Natural killer cell (primary cell): ENCODE measurements at regions not wholly inside any gene's neighbourhood (a gene's known extent, or its start where the extent isn't known, plus 50 kb on each side); places are given as distances from the start of the nearest gene placed in this dataset.
"Not testable (repeated sequence)": the region's sequence is repeated elsewhere in the genome, so short reads cannot be mapped to it uniquely, and the experiment has no call there.

Experiments used
- ATAC-seq, 3 donors: fragments of 150-1000 bp in 2 of 3; fragments of 200-7000 bp in 1 of 3; cut with Tn5 transposase; 1 replicate in 1 of 3; 2 replicates in 2 of 3; pipeline ENCODE4 v1.10.0; 2021; ENCODE audit warnings: mild to moderate bottlenecking in 2 of 3, moderate library complexity in 2 of 3
- DNase-seq, 2 donors: peaks; one replicate each; pipeline versions ENCODE4 v3.0.0 to v3.0.0-alpha.2; 2013 to 2021; ENCODE audit warnings: mixed read lengths in 1 of 2
- H3K27ac ChIP-seq: one replicate; pipeline ENCODE4 v1.5.1; 2013; ENCODE audit warnings: mild to moderate bottlenecking, low read length
- H3K27me3 ChIP-seq: one replicate; pipeline ENCODE4 v1.6.1; 2013; ENCODE audit warnings: low read length; ENCODE audit not compliant: control insufficient read depth, insufficient read depth
- H3K36me3 ChIP-seq: one replicate; pipeline ENCODE4 v1.6.1; 2013; ENCODE audit warnings: low read length; ENCODE audit not compliant: control insufficient read depth, insufficient read depth
- H3K4me1 ChIP-seq: one replicate; pipeline ENCODE4 v1.6.1; 2013; ENCODE audit warnings: low read length; ENCODE audit not compliant: control insufficient read depth, insufficient read depth
- H3K4me3 ChIP-seq: one replicate; pipeline ENCODE4 v1.5.1; 2013; ENCODE audit warnings: low read length
- H3K9me3 ChIP-seq: one replicate; pipeline ENCODE4 v1.6.1; 2013; ENCODE audit warnings: low read length; ENCODE audit not compliant: control insufficient read depth, insufficient read depth
- H3K27ac Mint-ChIP-seq, 2 donors: one replicate each; pipeline ENCODE4 v1.8.0; 2022; ENCODE audit warnings: mild to moderate bottlenecking in 2 of 2, mixed read lengths in 2 of 2, moderate library complexity in 1 of 2
- H3K27me3 Mint-ChIP-seq, 2 donors: one replicate each; pipeline ENCODE4 v1.8.0; 2022; ENCODE audit warnings: low read depth in 2 of 2, mixed read lengths in 2 of 2
- H3K36me3 Mint-ChIP-seq: one replicate; pipeline ENCODE4 v1.8.0; 2022; ENCODE audit warnings: mixed read lengths
- H3K4me1 Mint-ChIP-seq, 2 donors: one replicate each; pipeline ENCODE4 v1.8.0; 2022; ENCODE audit warnings: mixed read lengths in 2 of 2
- H3K4me3 Mint-ChIP-seq: one replicate; pipeline ENCODE4 v1.8.0; 2022; ENCODE audit warnings: mild to moderate bottlenecking, moderate library complexity, mixed read lengths
- H3K9me3 Mint-ChIP-seq, 2 donors: one replicate each; pipeline ENCODE4 v1.8.0; 2022; ENCODE audit warnings: mixed read lengths in 2 of 2
- WGBS: methylation state at CpG from one replicate; pipeline ENCODE4 v1.1.7; 2013; ENCODE audit warnings: missing lambda C conversion rate; ENCODE audit not compliant: insufficient coverage; 5-methylcytosine and 5-hydroxymethylcytosine counted together
- intact Hi-C: fragments of 100-400 bp; cut with micrococcal nuclease; formaldehyde crosslinking; loops from one replicate; pipeline ENCODE4 v1.14.2; 2022

- H3K36me3 ChIP-seq, H3K27me3 Mint-ChIP-seq, H3K9me3 Mint-ChIP-seq, H3K36me3 Mint-ChIP-seq, ATAC-seq, H3K27me3 ChIP-seq, DNase-seq, H3K27ac Mint-ChIP-seq, H3K9me3 ChIP-seq, H3K27ac ChIP-seq, H3K4me3 ChIP-seq, H3K4me1 Mint-ChIP-seq, H3K4me1 ChIP-seq, H3K4me3 Mint-ChIP-seq, intact Hi-C loops: not testable (repeated sequence)
- no CpG with 5 or more reads among the region's 5 CpGs for WGBS
Measured at GRCh38 chr15:21749173-21749572, 128.4 kb downstream of the POTEB start.

- H3K27me3 ChIP-seq, H3K27ac ChIP-seq, H3K36me3 ChIP-seq, H3K4me3 Mint-ChIP-seq, ATAC-seq, H3K36me3 Mint-ChIP-seq, H3K4me1 Mint-ChIP-seq, H3K27me3 Mint-ChIP-seq, H3K4me3 ChIP-seq, H3K9me3 Mint-ChIP-seq, DNase-seq, H3K4me1 ChIP-seq, H3K27ac Mint-ChIP-seq, intact Hi-C loops, H3K9me3 ChIP-seq: not testable (repeated sequence)
- WGBS, result no CpG with 5 or more reads among the region's 8 CpGs
Measured at GRCh38 chr15:21744245-21744915, 133.2 kb downstream of the POTEB start.

GRCh38 chr15:21742067-21742466 lies 135.5 kb downstream of the POTEB start:
- H3K4me3 Mint-ChIP-seq, intact Hi-C loops, H3K4me1 Mint-ChIP-seq, H3K27ac ChIP-seq, H3K36me3 ChIP-seq, H3K27ac Mint-ChIP-seq, ATAC-seq, H3K4me1 ChIP-seq, H3K27me3 ChIP-seq, DNase-seq, H3K9me3 ChIP-seq, H3K27me3 Mint-ChIP-seq, H3K4me3 ChIP-seq, H3K36me3 Mint-ChIP-seq, H3K9me3 Mint-ChIP-seq: not testable (repeated sequence)
- WGBS, result no CpG with 5 or more reads among the region's 16 CpGs

- H3K4me1 Mint-ChIP-seq, H3K4me1 ChIP-seq, intact Hi-C loops, H3K36me3 ChIP-seq, H3K27me3 Mint-ChIP-seq, H3K27ac ChIP-seq, H3K4me3 Mint-ChIP-seq, DNase-seq, H3K9me3 ChIP-seq, H3K27me3 ChIP-seq, H3K27ac Mint-ChIP-seq, H3K36me3 Mint-ChIP-seq, ATAC-seq, H3K4me3 ChIP-seq, H3K9me3 Mint-ChIP-seq: not testable (repeated sequence)
- no CpG with 5 or more reads among the region's 7 CpGs for WGBS
Measured at GRCh38 chr15:21738003-21738402, 139.5 kb downstream of the POTEB start.

- H3K4me3 Mint-ChIP-seq, result not testable (repeated sequence)
Measured at GRCh38 chr15:21736443-21736842, 141.1 kb downstream of the POTEB start.

GRCh38 chr15:21735837-21736236 lies 141.7 kb downstream of the POTEB start:
- H3K4me3 Mint-ChIP-seq, H3K27ac ChIP-seq, H3K36me3 ChIP-seq, H3K9me3 Mint-ChIP-seq, intact Hi-C loops, H3K27ac Mint-ChIP-seq, H3K4me1 ChIP-seq, H3K27me3 Mint-ChIP-seq, H3K9me3 ChIP-seq, H3K4me1 Mint-ChIP-seq, H3K4me3 ChIP-seq, H3K27me3 ChIP-seq, DNase-seq, H3K36me3 Mint-ChIP-seq: not testable (repeated sequence)
- ATAC-seq, result peak; percentile 74 to 81 (median 75)
- WGBS, result no CpG with 5 or more reads among the region's 1 CpG

More at GRCh38 chr15:21736443-21736842, 141.1 kb downstream of the POTEB start:
- H3K4me1 ChIP-seq, DNase-seq, H3K36me3 Mint-ChIP-seq, H3K27me3 ChIP-seq, H3K27ac Mint-ChIP-seq, H3K9me3 Mint-ChIP-seq, intact Hi-C loops, H3K27ac ChIP-seq, H3K4me1 Mint-ChIP-seq, H3K36me3 ChIP-seq, H3K4me3 ChIP-seq, H3K9me3 ChIP-seq, H3K27me3 Mint-ChIP-seq: not testable (repeated sequence)
- peak in 2 of 3 donors; percentile 9 to 40 for ATAC-seq
- WGBS, result no CpG with 5 or more reads among the region's 3 CpGs

- ATAC-seq, result peak; percentile 42 to 53 (median 46)
- H3K9me3 Mint-ChIP-seq, DNase-seq, H3K27ac Mint-ChIP-seq, H3K27me3 Mint-ChIP-seq, H3K27ac ChIP-seq, H3K27me3 ChIP-seq, H3K4me1 ChIP-seq, intact Hi-C loops, H3K36me3 Mint-ChIP-seq, H3K4me3 Mint-ChIP-seq, H3K4me1 Mint-ChIP-seq, H3K36me3 ChIP-seq, H3K9me3 ChIP-seq, H3K4me3 ChIP-seq: not testable (repeated sequence)
- WGBS, result no CpG with 5 or more reads among the region's 7 CpGs
Measured at GRCh38 chr15:21735368-21735767, 142.2 kb downstream of the POTEB start.

- H3K27ac ChIP-seq, H3K4me1 ChIP-seq, H3K4me3 ChIP-seq, H3K27ac Mint-ChIP-seq, H3K27me3 Mint-ChIP-seq, intact Hi-C loops, H3K9me3 Mint-ChIP-seq, H3K9me3 ChIP-seq, H3K4me1 Mint-ChIP-seq, DNase-seq, H3K4me3 Mint-ChIP-seq, H3K36me3 ChIP-seq, H3K36me3 Mint-ChIP-seq, H3K27me3 ChIP-seq: not testable (repeated sequence)
- WGBS, result no CpG with 5 or more reads among the region's 5 CpGs
- ATAC-seq, result peak; percentile 17 to 57 (median 33)
Measured at GRCh38 chr15:21731496-21731895, 146.0 kb downstream of the POTEB start.
